Neural crest cell (in vitro differentiated cells): ENCODE measurements at regions not wholly inside any gene's neighbourhood (a gene's known extent, or its start where the extent isn't known, plus 50 kb on each side); places are given as distances from the start of the nearest gene placed in this dataset.

Experiments
- DNase-seq: peaks from one replicate; pipeline ENCODE4 v3.0.0; 2021; ENCODE audit warnings: low read depth, mixed read lengths, low spot score
- H3K27ac Mint-ChIP-seq: one replicate; pipeline ENCODE4 v1.8.0; 2021; ENCODE audit warnings: mild to moderate bottlenecking, mixed read lengths; ENCODE audit not compliant: unreplicated experiment
- H3K27me3 Mint-ChIP-seq: 2 replicates; pipeline ENCODE4 v1.8.0; 2021; ENCODE audit warnings: low read depth, mild to moderate bottlenecking, mixed read lengths
- H3K36me3 Mint-ChIP-seq: 2 replicates; pipeline ENCODE4 v1.8.0; 2021; ENCODE audit warnings: low read depth, mild to moderate bottlenecking, mixed read lengths
- H3K4me1 Mint-ChIP-seq: 2 replicates; pipeline ENCODE4 v1.8.0; 2021; ENCODE audit warnings: mixed read lengths
- H3K4me3 Mint-ChIP-seq: one replicate; pipeline ENCODE4 v1.8.0; 2021; ENCODE audit warnings: mild to moderate bottlenecking, mixed read lengths
- H3K9me3 Mint-ChIP-seq: 2 replicates; pipeline ENCODE4 v1.8.0; 2021; ENCODE audit warnings: mixed read lengths
- TF ChIP-seq, protein P1 (sequence below): fragments of 200-600 bp; sonication (generic); conservative IDR thresholded peaks from 2 replicates; pipeline ENCODE4 v1.5.0; 2021; ENCODE audit warnings: antibody characterized with exemption, mild to moderate bottlenecking

- Mint-ChIP-seq H3K27me3 (no peaks in the 10 kb centered on the region), H3K4me1 (no peaks in the 10 kb centered on the region)
Observed at GRCh38 chr4:146114066-146114465, 61.5 kb upstream of the LSM6 start.

GRCh38 chr4:146113171-146113570 is 62.3 kb upstream of the LSM6 start:
- Mint-ChIP-seq H3K27me3 (no peaks in the 10 kb centered on the region), H3K4me3 (no peak overlapping the region), H3K4me1 (no peaks in the 10 kb centered on the region), H3K9me3 (peaks cover 7% of the 10 kb centered on the region), H3K27ac (no peak overlapping the region), H3K36me3 (no peaks in the 10 kb centered on the region)
- TF ChIP-seq, protein P1, sequence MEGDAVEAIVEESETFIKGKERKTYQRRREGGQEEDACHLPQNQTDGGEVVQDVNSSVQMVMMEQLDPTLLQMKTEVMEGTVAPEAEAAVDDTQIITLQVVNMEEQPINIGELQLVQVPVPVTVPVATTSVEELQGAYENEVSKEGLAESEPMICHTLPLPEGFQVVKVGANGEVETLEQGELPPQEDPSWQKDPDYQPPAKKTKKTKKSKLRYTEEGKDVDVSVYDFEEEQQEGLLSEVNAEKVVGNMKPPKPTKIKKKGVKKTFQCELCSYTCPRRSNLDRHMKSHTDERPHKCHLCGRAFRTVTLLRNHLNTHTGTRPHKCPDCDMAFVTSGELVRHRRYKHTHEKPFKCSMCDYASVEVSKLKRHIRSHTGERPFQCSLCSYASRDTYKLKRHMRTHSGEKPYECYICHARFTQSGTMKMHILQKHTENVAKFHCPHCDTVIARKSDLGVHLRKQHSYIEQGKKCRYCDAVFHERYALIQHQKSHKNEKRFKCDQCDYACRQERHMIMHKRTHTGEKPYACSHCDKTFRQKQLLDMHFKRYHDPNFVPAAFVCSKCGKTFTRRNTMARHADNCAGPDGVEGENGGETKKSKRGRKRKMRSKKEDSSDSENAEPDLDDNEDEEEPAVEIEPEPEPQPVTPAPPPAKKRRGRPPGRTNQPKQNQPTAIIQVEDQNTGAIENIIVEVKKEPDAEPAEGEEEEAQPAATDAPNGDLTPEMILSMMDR = no peak
- no peak for DNase-seq

More at GRCh38 chr4:146114066-146114465, 61.5 kb upstream of the LSM6 start:
- H3K9me3 Mint-ChIP-seq = peaks cover 7% of the 10 kb centered on the region
- no peak overlapping the region for H3K27ac Mint-ChIP-seq
- H3K4me3 Mint-ChIP-seq = no peak overlapping the region
- no peaks in the 10 kb centered on the region for H3K36me3 Mint-ChIP-seq
- no peak for DNase-seq
- TF ChIP-seq, protein P1 = no peak

DNA sequence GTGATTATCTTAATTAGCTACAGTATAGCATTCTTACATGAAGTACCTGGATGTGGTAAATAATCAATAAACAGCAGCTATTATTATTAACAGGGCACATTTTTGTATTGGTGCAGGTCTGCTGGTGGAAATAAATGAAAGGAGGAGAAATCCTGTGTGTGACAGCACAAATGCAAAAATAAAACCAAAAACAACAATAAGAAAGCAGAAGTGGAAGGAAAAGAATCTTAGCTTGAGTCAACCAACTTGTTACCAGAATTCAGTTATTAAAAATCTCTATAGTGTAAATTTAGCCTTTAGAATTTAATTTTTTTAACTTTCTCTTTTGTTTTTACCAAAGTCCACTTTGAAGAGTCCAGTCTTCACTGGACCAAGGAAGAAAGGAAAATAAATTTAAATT is 63.1 kb upstream of the LSM6 start:
- H3K4me3 Mint-ChIP-seq = no peak overlapping the region
- H3K27me3 Mint-ChIP-seq = no peaks in the 10 kb centered on the region
- H3K27ac Mint-ChIP-seq = no peak overlapping the region
- peaks cover 2% of the 10 kb centered on the region for H3K9me3 Mint-ChIP-seq
- no peak for DNase-seq
- TF ChIP-seq, protein P1 = no peak
- H3K4me1 Mint-ChIP-seq = no peaks in the 10 kb centered on the region
- no peaks in the 10 kb centered on the region for H3K36me3 Mint-ChIP-seq

- Mint-ChIP-seq H3K36me3 (no peaks in the 10 kb centered on the region), H3K27ac (no peak overlapping the region), H3K4me1 (no peaks in the 10 kb centered on the region), H3K4me3 (no peak overlapping the region), H3K27me3 (no peaks in the 10 kb centered on the region), H3K9me3 (no peaks in the 10 kb centered on the region)
- DNase-seq = no peak
- TF ChIP-seq, protein P1 = no peak
Observed at GRCh38 chr4:146110871-146111485, 64.5 kb upstream of the LSM6 start.

- H3K36me3 Mint-ChIP-seq = no peaks in the 10 kb centered on the region
- H3K27me3 Mint-ChIP-seq = no peaks in the 10 kb centered on the region
- no peak for DNase-seq
- no peak overlapping the region for H3K4me3 Mint-ChIP-seq
- no peaks in the 10 kb centered on the region for H3K4me1 Mint-ChIP-seq
- no peaks in the 10 kb centered on the region for H3K9me3 Mint-ChIP-seq
- TF ChIP-seq, protein P1 = no peak
- no peak overlapping the region for H3K27ac Mint-ChIP-seq
Observed at GRCh38 chr4:146108756-146109155, 66.8 kb upstream of the LSM6 start.
